Stimulated activated memory B cell treated with anti-CD40 and anti-IgM and Interleukin-4, amounts not matched to agents 10 μg/mL and 1 μg/mL and 100 μg/mL, for 72 hours (primary cell): ENCODE measurements at regions not wholly inside any gene's neighbourhood (a gene's known extent, or its start where the extent isn't known, plus 50 kb on each side); places are given as distances from the start of the nearest gene placed in this dataset.
"Not testable (repeated sequence)": the region's sequence is repeated elsewhere in the genome, so short reads cannot be mapped to it uniquely, and the experiment has no call there.

ENCODE experiments used
- ATAC-seq: fragments of 150-1000 bp; cut with Tn5 transposase; 2 replicates; pipeline ENCODE4 v1.10.0; 2021
- H3K27ac Mint-ChIP-seq: one replicate; pipeline ENCODE4 v1.8.0; 2022; ENCODE audit warnings: mild to moderate bottlenecking, mixed read lengths
- H3K27me3 Mint-ChIP-seq: one replicate; pipeline ENCODE4 v1.8.0; 2022; ENCODE audit warnings: mixed read lengths
- H3K36me3 Mint-ChIP-seq: one replicate; pipeline ENCODE4 v1.8.0; 2022; ENCODE audit warnings: mixed read lengths
- H3K4me1 Mint-ChIP-seq: one replicate; pipeline ENCODE4 v1.8.0; 2022; ENCODE audit warnings: mixed read lengths
- H3K4me3 Mint-ChIP-seq: one replicate; pipeline ENCODE4 v1.8.0; 2022; ENCODE audit warnings: mild to moderate bottlenecking, moderate library complexity, mixed read lengths
- H3K9me3 Mint-ChIP-seq: one replicate; pipeline ENCODE4 v1.8.0; 2022; ENCODE audit warnings: mixed read lengths

DNA sequence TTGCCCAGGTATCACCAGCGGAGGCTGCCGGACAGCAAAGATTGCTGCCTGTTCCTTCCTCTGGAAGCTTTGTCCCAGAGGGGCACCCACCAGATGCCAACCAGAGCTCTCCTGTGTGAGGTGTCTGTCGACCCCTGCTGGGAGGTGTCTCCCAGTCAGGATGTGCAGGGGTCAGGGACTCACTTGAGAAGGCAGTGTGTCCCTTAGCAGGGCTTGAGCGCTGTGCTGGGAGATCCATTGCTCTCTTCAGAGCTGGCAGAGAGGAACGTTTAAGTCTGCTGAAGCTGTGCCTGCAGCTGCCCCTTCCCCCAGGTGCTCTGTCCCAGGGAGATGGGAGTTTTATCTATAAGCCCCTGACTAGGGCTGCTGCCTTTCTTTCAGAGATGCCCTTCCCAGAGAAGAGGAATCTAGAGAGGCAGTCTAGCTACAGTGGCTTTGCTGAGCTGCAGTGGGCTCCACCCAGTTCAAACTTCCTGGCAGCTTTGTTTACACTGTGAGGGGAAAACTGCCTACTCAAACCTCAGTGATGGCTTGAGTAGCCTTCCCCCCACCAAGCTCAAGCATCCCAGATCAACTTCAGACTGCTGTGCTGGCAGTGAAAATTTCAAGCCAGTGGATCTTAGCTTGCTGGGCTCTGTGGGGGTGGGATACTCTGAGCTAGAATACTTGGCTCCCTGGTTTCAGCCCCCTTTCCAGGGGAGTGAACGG, 325.4 kb downstream of the SPATA31A1 start:
- not testable (repeated sequence) for H3K4me3 Mint-ChIP-seq, H3K27ac Mint-ChIP-seq, H3K36me3 Mint-ChIP-seq, H3K9me3 Mint-ChIP-seq, ATAC-seq, H3K4me1 Mint-ChIP-seq, H3K27me3 Mint-ChIP-seq

DNA sequence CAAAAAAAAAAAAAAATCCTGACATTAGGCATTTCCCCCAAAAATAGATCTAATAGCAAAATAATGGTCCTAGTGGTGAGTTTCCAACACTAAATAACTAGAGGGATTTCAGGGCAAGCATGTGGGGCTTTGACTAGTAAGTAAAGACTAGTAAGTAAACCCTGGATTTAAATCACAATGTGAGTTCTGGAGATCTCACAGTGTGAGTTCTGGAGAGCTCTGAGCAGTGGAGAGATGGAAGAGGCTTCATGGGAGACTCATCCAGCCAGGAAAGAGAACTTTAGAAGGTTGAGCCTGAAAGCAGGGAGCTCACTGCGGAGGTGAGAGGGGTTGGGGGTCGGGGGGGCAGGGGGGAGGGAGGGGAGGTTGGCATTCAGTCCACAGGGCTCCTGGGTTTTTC, 373.4 kb downstream of the SPATA31A1 start:
- H3K36me3 Mint-ChIP-seq, H3K27me3 Mint-ChIP-seq, H3K9me3 Mint-ChIP-seq, ATAC-seq, H3K27ac Mint-ChIP-seq, H3K4me1 Mint-ChIP-seq, H3K4me3 Mint-ChIP-seq: not testable (repeated sequence)

DNA sequence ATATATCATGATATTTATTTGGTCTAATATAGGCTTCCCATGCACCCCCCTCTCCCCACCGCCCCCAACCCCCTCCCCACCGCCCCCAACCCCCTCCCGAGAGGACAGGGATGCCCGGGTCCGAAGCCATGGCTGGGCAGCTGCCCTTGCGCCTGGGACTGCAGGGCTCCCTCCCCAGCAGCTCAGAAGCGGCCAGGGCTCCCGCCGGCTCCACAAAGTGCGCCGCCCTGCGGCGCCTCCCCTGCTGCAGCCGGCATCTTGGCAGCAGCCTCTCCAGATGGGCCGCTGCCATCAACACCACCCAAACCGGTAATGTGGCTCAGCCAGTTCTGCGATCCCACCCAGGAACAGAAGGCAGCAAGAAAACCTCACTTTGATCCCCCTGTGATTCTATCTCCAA, 389.4 kb downstream of the SPATA31A1 start:
- H3K9me3 Mint-ChIP-seq, ATAC-seq, H3K27me3 Mint-ChIP-seq, H3K27ac Mint-ChIP-seq, H3K4me3 Mint-ChIP-seq, H3K36me3 Mint-ChIP-seq, H3K4me1 Mint-ChIP-seq: not testable (repeated sequence)

DNA sequence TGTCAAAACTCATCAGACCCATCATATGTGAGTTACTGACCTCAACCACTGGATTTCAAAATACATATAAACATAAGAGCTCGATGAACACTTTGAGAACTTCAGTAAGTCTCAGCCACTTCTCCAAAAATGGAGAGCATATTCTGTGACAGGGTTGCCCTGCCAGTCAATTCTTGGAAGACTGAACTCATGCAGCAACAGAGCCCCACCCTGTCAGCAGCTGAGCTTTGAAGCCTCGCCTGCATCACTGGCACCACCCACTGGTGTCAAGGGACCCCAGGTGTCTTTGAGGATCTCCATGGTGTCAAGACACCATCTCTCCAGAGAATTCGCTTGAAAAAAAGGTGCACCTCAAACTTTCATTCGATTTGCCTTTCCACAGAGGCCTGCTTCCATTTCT, 420.1 kb downstream of the SPATA31A1 start:
- not testable (repeated sequence) for H3K9me3 Mint-ChIP-seq, H3K36me3 Mint-ChIP-seq, H3K27me3 Mint-ChIP-seq, H3K4me1 Mint-ChIP-seq, ATAC-seq, H3K27ac Mint-ChIP-seq, H3K4me3 Mint-ChIP-seq

DNA sequence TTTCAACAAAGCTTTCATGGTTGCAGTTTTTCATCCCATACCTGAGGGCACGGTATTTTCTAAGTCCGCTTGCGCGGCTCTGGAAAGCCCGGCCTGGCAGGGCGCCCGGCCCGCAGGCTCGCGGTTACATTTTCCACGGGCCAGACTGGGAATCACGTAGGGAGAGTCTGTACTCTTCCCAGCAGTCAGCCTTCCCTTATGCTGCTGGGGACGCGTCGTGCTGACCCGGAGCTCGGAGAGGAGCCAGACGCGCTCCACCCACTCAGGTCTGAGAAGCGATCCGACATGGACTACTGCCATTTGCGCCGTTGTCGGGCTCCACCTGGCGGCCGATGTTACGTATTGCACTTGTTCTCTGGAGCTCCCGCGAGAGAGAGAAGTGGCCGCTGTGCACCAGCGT, 435.9 kb downstream of the SPATA31A1 start:
- not testable (repeated sequence) for H3K9me3 Mint-ChIP-seq, H3K27me3 Mint-ChIP-seq, H3K4me1 Mint-ChIP-seq, H3K27ac Mint-ChIP-seq, H3K4me3 Mint-ChIP-seq, H3K36me3 Mint-ChIP-seq
- peak; percentile 93 for ATAC-seq

DNA sequence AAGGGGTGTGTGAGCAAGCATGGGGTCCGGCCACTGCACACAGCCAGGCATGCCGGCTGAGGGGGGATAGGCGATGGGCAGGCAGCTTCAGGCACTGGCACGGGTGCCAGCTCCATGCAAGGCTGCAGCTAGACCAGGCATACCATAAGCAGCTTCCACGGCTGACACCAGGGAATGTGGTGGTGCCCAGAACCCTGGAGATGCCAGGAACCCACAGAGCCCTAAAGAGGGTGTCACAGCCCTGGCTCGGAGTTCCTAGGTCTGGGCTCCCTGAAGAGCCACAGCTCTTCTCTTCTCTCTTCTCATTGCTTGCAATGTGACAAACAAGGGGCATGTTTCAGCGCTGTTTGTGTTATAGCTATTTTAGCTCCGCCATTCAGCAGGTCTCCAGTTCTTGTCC, 442.5 kb downstream of the SPATA31A1 start:
- not testable (repeated sequence) for H3K27me3 Mint-ChIP-seq, H3K9me3 Mint-ChIP-seq, H3K4me3 Mint-ChIP-seq, H3K27ac Mint-ChIP-seq, ATAC-seq, H3K36me3 Mint-ChIP-seq, H3K4me1 Mint-ChIP-seq

DNA sequence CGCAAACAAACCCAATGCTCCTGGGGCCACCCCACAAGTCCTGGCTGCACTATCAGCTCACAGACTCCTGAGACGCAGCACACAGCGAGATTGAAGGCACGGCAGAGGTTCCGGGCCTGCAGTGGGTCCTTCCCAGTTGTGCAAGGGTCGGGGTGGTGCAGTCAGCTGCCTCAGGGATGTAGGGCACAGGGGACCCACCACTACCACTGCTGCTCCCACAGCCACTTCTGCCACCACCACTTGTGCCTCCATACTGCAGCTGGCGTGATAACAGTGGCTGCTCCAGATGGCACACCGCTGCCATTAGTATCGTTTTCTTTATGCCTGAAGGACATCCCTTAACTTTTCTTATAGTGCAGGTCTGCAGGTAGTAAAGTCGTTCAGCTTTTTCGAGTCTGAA, 443.8 kb downstream of the SPATA31A1 start:
- H3K4me3 Mint-ChIP-seq, H3K36me3 Mint-ChIP-seq, H3K9me3 Mint-ChIP-seq, ATAC-seq, H3K27ac Mint-ChIP-seq, H3K4me1 Mint-ChIP-seq, H3K27me3 Mint-ChIP-seq: not testable (repeated sequence)

DNA sequence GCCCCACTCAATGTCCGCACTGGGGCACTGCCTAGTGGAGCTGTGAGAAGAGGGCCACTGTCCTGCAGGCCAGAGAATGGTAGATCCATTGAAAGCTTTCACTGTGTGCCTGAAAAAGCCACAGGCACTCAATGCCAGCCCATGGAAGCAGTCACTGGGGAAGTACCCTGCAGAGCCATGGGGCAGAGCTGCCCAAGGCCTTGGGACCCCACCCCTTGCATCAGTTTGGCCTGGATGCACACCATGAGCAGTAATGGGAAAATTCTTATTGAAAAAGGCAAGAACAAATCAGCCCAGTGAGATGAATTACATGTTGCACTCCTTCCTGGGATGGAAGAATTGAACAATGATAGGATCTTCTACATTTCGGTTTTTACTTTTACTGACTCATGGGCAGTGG, 447.1 kb downstream of the SPATA31A1 start:
- H3K4me3 Mint-ChIP-seq, H3K27me3 Mint-ChIP-seq, H3K9me3 Mint-ChIP-seq, H3K36me3 Mint-ChIP-seq, ATAC-seq, H3K4me1 Mint-ChIP-seq, H3K27ac Mint-ChIP-seq: not testable (repeated sequence)

DNA sequence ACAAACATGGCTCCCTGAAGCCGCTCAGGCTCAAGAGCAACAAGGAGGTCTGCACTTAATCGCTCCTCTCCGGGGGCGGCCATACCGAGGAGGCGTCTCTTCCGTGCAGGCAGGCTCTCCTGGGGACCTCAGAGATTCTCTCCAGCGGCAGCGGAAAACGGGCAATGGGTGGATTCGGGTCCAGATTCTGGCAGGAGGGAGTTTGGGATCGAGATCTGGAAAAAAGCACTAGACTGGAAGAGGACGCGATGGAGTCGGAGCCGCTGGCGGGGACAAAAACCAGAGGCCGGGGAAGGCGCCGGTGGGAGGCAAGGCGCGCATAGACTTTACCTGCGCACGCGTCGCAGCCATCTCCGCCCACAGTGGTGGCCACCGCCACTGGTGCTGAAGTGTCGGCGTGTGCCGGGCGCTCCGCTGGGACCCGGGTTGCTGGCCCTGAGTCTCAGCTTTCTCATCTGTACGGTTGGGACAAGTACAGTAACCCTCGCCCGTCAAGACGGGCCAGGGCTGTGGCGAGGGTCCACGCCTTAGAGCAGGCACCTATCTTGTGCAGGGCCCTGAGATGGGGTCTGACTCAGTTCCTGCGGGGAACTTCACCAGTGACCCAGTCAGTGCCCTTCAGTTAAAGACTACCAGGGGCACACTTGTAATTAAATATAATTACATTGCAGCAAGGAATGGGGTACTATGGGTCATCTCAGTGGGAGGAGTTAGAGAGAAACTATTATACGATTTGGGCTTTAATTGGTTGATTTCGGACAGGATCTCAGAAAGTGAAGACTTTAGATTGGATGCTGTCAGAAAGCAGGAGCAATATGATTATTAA, 454.1 kb downstream of the SPATA31A1 start:
- H3K36me3 Mint-ChIP-seq, H3K27me3 Mint-ChIP-seq, H3K9me3 Mint-ChIP-seq, H3K4me1 Mint-ChIP-seq: not testable (repeated sequence)
- Mint-ChIP-seq H3K27ac (peak overlapping the region; percentile 98), H3K4me3 (peak overlapping the region; percentile 100)
- peak; percentile 79 for ATAC-seq

DNA sequence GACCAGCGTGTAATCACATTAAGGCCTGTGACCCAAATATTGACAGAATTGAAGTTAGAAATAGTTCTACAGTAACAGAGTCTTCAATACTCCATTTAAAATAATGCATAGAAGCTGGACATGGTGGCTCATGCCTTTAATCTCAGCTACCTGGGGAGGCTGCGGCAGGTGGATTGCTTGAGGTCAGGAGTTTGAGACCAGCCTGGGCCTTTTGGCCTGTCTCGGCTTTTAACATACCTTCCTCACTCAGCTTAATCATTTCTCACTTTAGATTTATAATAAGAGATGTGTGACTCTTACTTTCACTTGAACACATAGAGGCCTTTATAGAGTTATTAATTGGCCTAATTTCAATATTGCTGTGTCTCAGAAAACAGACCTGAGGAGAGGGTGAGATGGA, 454.9 kb downstream of the SPATA31A1 start:
- H3K4me3 Mint-ChIP-seq, H3K27me3 Mint-ChIP-seq, H3K9me3 Mint-ChIP-seq, H3K4me1 Mint-ChIP-seq, ATAC-seq, H3K36me3 Mint-ChIP-seq: not testable (repeated sequence)
- peak overlapping the region; percentile 98 for H3K27ac Mint-ChIP-seq

DNA sequence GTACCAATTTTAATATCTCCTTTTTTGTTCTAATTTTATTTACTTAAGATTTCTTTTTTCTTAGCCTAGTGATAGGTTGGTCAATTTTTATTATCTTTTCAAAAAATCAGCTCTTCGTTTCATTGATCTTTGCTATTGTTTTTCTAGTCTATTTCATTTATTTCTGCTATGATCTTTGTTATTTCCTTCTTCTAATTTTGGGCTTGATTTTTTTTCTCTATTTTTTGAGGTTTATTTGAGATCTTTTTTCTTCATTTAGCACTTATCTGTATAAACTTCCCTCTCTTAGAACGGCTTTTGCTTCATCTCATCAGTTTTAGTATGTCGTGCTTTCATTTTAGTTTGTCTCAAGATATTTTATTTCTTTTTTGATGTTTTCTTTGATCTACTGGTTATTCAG, 456.1 kb downstream of the SPATA31A1 start:
- not testable (repeated sequence) for H3K27me3 Mint-ChIP-seq, H3K27ac Mint-ChIP-seq, H3K4me3 Mint-ChIP-seq, ATAC-seq, H3K36me3 Mint-ChIP-seq, H3K9me3 Mint-ChIP-seq, H3K4me1 Mint-ChIP-seq

DNA sequence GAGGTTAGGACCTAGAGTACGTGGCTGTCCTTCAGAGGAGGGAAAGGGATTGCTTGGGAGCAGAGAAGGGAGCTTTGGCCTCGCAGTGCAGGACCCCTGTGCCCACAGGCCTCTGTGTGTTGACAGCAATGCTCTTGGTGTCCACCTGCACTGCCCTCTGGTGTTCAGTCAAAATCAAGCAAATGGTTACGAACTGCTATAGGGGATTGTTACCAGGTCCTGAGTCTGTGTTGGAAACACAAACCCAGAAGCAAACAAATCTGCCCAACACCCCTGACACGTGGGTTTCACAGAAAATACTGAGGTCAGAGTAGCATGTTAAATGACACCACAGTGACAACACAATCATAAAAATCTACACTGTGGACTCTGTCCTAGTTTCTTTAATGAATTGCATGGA, 473.0 kb downstream of the SPATA31A1 start:
- not testable (repeated sequence) for ATAC-seq, H3K4me3 Mint-ChIP-seq, H3K9me3 Mint-ChIP-seq, H3K4me1 Mint-ChIP-seq, H3K27ac Mint-ChIP-seq, H3K27me3 Mint-ChIP-seq, H3K36me3 Mint-ChIP-seq
